HG02798 (cell line): ENCODE measurements at regions not wholly inside any gene's neighbourhood (a gene's known extent, or its start where the extent isn't known, plus 50 kb on each side); places are given as distances from the start of the nearest gene placed in this dataset.
"Not testable (repeated sequence)": the region's sequence is repeated elsewhere in the genome, so short reads cannot be mapped to it uniquely, and the experiment has no call there.

Experiments
- ATAC-seq: cut with Tn5 transposase; IDR thresholded peaks from one replicate; pipeline ENCODE4 v1.9.1; 2021; ENCODE audit warnings: mild to moderate bottlenecking; ENCODE audit not compliant: unreplicated experiment, poor library complexity

DNA sequence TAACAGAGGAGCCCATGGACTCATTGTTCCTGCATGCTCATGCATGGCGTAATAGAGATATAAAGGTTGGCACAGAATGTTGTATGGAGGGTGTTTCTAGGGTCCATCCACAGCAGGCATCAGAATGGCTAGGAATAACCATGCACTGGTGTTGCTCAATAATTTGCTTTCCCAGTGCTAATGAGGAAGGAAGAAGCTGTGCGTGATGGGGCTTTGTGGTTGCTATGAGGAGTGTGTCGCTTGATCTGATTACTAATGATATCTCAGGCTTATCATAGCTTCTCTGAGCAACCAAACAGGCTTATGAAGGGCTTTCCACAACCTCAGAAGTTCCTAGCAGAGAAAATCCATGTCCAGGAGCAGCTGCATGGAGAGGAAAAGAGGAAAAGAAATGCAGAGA is 151.3 kb upstream of the TRPC7 start:
- ATAC-seq, result no peak

DNA sequence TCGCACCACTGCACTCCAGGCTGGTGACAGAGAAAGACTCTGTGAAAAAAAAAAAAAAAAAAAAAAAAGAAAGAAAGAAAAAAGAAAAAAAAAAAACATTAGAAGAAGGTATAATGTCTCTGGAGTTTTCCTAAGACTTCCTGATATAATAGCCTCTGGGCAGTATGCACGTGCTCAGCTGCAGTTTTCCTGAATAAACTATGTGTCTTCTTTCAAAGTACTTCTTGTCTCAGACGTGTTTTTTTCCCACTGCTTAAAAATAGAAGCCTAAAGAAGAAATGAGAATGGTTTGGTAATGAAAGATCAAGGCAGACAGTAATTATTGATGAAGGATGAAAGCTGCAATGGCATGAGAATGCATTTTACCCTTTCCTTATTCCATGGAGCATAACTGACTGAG is 148.1 kb upstream of the TRPC7 start:
- no peak for ATAC-seq

DNA sequence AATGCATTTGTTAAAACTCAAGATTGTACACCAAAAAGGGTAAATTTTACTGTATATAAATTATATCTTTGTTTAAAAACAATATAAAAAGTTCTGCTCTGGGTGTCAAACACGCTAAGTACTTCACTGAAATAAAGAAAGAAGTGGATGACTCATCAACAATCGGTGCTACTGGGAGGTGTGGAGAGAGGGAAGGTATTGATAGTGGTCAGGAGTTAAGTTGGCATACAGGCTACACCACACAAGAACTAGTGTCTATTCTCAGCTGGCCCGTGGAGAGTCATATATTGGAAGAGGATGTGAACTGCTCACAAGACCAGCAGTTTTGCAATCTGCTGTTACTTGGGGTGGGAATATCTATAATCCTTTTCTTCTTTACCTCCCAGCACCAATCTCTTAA is 145.7 kb upstream of the TRPC7 start:
- no peak for ATAC-seq

DNA sequence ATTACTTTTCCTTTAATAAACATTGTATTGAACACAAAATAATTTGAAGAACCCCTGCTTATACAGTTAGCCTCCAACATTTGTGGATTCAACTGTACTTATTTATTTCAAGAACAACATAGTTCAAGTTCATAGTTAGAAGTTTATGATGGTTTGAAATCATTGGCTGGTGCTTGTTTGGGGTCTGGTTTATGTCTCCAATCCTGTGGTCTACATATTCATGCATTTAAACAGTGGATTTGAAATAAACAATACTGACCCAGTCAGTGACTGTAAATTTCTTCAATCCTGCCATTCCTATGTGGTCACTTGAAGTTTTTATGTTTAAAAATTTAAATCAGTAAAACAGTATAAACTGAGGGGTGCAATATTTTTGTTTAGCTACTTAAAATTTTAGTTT is 145.1 kb upstream of the TRPC7 start:
- no peak for ATAC-seq

DNA sequence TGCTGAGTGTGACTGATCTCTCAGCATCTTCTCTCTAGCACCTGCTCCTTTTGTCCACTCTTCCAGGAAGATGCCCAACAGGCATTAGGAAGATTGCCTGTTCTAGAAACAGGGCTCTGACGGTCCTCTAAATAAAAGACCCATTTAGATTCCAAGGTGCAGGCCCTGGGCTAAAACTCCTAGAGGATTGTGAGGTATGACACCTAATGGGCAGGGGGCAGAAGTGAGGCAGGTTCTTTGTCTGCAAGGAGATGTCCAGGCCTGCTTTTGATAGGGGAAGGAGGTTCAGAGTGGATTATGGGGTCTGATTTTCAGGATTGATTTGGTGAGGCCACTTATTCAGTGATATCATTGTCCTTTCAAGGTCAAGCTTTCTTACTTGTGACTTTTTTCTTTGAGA is 140.8 kb upstream of the TRPC7 start:
- ATAC-seq, result no peak

DNA sequence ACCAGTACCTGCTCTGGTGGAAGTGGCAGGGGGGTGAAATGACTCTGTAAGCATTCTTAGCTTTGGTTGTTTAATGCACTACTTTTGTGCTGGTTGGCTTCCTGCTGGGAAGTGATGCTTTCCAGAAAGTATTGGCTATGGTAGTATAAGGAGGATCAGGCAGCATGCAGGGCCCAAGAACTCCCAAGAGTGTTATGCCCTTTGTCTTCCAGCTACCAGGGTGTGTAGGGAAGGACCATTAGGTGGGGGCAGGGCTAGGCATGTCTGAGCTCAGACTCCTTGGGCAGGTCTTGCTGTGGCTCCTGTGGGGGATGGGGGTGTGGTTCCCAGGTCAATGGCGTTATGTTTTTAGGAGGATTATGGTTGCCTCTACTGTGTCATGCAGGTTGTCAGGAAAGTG is 135.8 kb upstream of the TRPC7 start:
- no peak for ATAC-seq

DNA sequence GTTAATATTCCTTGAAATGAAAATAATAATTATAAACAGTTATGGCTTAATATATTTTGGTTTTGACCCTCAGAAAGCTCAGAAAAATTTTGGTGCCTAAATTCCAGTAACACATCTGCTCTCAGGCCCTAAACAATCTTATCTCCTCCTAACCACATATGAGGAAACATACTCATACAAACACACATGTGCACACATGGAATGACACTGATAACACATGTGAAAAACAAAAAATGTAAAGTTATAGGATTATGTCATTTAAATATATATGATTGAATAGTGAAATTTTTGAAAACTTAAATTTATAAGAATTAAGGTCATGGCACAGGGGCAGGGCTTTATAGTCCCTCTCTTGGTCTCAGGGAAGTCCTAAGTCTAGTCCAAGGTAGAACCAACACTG is 127.2 kb upstream of the TRPC7 start:
- no peak for ATAC-seq

DNA sequence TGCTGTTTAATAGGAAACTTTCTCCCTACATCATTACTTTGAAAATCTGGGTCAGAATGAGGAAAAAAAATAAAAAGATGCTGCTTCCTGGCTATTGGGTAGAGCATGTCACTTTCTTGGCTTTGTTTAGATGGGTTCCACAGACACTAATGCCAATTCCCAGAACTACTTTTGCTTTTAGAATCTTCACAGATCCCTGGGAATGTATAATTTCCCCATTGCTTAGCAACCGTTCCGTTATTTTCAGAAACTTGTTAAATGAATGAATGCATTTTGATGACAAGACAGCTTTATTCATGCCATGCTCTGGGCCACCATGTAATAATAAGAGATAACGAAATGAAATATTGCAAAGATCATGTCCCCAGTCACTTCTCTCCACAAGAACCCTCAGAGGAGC is 126.5 kb upstream of the TRPC7 start:
- ATAC-seq, result no peak

DNA sequence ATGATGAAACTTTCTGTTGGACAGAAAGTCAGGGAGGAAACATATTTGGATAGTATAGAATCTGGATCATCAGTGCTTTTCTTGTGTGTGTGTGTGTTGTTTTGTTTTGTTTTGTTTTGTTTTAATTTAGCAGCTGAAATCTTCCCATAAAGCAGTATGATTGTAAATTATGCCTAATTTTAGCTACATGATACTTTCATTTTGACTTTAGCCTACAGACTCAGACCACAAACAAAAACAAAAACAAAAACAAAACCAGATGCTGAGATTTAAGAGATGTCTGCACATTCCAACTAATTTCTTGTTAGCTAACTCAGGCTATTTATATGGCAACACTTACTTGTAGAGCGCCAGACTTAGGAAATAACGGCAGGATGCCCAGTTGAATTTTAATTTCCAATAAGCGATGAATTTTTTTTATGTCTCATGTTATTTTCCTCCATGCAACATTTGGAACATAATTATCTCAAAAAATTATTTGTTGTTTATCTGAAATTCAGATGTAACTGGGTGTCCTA is 119.5 kb upstream of the TRPC7 start:
- no peak for ATAC-seq

DNA sequence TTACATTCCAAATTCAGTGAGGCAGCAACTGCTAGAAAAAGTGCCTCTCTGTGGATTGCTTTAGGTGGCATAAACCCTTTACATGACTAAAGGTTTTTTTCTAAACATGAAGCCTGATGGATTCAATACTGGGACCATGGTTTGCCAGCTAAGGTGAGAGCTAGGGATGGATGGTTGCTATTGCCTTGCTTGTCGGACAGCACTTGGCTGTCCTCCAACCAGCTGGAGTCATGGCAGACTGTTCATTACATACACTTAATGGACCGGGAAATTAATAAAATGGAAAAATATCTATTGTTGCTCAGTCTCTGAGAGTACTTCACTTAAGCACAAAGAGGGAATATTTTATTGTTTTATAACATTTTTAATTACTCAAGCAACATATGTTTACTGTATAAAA is 116.9 kb upstream of the TRPC7 start:
- no peak for ATAC-seq

DNA sequence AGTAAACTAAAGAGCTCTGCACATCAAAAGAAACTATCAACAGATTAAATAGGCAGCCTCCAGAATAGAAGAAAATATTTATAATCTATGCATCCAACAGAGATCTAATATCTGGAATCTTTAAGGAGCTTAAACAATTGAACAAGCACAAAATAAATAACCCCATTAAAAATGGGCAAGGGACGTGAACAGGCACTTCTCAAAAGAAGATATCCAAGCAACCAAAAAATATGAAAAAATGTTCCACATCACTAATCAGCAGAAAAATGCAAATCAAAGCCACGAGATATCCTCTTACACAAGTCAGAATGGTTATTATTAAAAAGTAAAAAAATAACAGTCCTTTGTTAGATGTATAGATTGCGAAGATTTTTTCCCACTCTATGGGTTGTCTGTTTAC is 109.1 kb upstream of the TRPC7 start:
- ATAC-seq, result no peak

DNA sequence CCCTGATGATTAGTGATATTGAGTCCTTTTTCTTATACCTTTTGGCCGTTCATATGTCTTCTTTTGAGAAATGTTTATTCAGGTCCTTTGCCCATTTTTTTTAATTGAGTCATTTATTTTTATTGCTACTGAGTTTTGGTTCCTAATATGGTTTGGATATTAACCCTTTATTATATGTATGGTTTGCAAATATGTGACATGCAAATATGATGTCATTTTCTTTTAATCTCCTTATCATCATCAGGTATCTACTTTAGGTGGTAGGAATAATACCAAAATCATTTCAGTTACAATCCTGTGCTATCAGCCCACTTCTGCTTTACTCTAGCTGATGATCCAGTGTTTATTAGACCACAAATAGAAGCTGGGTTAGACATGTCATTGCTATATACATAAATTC is 102.3 kb upstream of the TRPC7 start:
- ATAC-seq, result no peak

DNA sequence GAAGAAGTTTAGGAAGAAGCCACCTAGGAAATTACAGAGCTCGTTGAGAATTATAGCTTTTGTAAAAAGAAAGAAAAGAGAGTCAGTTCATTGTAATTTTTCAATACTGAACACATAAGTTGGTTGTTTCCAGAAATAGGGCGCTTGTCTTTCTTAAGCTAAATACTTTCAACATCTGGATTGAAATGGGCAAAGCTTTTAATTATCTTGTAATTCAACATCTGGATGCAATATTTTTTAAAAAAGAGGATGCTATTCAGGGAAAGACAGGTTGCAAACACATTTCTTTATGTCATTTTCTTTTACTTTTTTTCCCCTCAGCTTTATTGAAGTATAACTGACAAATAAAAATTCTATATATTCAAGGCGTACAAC is 100.7 kb upstream of the TRPC7 start:
- no peak for ATAC-seq

DNA sequence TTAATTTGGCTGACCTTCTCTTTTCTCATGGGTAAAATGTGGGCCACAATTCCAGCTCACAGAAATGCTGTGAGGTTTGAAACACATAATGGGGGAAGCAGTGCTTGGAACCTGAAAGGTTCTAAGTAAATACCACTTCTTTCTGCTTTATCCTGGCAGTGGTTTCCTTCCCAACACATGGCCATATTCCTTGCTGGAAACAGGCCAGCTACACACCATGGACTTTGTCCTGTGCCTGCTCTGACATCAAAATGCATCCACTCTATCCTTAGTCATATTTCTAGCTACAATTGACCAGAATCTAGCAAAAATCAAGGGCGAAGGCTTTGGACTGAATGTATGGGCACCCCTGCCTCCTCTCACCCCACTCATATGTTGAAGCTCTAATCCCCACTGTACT is 93.1 kb upstream of the TRPC7 start:
- no peak for ATAC-seq

DNA sequence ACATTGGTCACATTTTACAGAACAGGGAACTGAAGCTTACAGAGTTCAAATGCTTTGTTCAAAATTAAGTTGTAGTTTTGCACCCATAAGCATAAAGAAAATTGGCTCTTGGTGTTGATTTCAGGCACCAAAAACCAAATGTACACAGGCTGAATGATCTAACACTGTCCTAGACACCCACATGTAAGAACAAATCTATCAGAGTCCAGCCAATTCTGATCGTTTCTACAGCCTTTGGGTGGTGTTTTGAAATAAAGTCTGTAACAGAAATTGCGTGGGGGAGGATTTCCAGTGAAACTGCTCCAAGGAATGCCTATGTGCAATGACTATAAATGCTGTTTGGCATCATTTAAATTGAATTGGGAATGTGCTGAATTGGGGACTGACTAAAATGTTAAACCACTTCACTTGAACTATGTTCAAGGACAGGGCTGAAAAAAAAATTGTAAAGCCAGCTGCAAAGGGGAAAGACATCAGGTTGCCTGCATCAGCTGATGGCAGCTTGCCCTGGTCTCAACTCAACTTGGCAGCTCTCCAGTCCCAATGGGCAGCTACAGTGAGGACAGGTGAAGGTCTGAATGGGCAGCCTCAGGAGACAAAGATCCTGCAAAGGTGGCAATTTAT is 92.2 kb upstream of the TRPC7 start:
- ATAC-seq, result no peak

DNA sequence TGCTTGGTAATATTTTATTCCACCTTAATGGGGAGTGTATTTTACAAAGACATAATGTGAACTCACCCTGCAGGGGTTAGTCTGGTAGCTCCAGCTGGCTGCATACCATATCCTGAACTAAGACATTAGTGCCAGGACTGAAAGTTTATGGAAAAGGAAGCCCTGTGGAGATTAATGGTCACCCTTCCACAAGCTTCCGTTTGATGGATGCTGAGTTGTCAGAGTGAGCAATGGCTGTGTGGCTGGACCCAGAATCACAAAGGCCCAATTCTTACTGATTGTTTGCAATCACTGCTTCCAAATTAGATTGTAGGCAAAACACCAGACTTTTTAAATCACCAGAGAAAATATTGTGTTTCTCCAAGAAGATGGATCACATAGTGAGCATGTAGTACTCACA is 90.1 kb upstream of the TRPC7 start:
- no peak for ATAC-seq

DNA sequence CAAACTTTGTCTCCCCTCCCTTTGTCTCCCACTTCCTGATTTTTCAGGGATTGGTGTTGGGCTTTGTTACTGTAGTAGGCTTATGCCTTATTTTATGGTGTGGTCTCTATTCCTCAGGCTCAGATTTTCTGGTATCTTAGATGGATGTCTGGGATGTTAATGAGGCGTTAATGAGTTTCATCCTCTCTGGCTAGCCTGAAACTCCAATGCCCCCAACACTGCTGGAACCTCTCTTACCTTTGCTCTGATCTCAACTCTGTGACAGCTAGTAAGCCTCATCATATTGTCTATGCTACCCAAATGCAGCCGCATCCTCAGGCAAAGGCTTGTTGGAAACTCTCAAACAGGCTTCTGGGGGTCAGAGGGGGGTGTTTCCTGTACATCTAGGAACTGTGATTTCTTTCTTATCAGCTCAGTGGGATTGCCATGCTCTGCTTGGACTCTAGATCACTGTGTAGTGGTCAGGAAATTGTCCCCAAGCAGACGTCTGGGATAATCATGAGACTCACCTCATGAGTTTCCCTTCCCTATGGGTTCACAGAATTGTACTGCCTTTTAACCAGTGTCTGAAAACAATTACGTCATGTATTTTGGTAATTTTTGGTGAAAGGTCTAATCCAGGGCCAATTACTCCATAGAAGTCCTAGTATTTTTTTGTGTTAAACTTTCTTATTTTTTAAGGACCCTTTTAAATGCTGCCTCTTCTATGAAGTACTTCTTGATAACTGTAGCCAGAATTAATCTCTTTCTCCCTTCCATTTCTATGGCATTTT is 88.8 kb upstream of the TRPC7 start:
- ATAC-seq, result no peak

DNA sequence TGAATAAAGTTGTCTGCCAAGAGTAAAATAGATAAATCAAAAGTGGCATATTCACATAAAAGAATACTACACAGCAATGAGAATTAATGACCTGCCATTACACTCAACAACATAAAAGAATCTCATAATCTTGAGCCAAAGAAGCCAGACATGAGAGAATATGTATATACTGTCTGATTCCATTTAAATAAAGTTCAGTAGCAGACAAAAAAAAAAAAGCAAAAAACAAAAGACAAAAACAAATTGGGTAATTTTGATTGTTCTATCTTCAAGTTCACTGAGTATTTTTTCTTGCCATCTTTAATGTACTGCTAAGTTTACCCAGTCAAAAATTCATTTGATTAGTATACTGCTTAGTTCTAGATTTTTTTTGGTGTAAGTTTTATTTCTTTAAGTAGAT is 87.9 kb upstream of the TRPC7 start:
- no peak for ATAC-seq

DNA sequence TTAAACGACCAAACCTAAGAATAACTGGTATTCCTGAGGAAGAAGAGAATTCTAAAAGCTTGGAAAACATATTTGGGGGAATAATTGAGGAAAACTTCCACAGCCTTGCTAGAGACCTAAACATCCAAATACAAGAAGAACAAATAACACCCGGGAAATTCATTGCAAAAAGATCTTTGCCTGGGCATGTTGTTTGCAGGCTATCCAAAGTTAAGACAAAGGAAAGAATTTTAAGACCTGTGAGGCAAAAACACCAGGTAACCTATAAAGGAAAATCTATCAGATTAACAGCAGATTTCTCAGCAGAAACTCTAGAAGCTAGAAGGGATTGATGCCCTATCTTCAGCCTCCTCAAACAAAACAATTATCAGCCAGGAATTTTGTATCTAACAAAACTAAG is 82.2 kb upstream of the TRPC7 start:
- not testable (repeated sequence) for ATAC-seq

DNA sequence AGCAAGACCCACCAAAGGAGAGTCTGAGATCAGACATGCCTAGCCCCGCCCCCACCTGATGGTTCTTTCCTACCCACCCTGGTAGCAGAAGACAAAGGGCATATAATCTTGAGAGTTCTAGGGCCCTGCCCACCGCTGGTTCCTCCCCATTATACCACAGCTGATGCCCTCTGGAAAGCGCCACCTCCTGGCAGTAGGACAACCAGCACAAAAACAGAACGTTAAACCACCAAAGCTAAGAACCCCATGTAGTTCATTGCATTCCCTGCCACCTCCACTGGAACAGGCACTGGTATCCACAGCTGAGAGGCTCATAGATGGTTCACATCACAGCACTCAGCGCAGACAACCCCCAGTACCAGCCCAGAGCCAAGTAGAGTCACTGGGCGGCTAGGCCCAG is 81.2 kb upstream of the TRPC7 start:
- no peak for ATAC-seq

DNA sequence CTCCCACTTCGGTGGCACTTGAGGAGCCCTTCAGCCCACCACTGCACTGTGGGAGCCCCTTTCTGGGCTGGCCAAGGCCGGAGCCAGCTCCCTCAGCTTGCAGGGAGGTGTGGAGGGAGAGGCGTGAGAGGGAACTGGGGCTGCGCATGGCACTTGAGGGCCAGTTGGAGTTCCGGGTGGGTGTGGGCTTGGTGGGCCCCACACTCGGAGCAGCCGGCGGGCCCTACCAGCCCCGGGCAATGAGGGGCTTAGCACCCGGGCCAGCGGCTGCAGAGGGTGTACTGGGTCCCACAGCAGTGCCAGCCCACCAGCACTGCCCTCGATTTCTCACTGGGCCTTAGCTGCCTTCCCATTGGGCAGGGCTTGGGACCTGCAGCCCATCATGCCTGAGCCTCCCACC is 78.8 kb upstream of the TRPC7 start:
- ATAC-seq, result not testable (repeated sequence)

DNA sequence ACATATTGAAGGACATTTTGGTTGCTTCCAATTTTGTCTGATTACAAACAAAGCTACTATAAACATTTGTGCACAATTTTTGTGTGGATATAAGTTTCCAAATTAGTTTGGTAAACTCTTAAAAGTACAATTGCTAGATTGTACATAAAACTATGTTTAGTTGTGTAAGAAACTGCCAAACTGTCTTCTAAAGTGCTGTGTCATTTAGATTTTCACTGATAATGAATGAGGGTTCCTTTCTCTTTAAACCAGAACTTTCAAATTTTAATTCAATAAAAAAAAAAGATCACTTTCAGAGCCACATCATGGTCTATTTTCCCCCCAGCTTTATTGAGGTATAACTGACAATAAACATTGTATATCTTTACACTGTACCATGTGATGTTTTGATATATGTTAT is 74.0 kb upstream of the TRPC7 start:
- no peak for ATAC-seq
